ENCODE measurements at regions not wholly inside any gene's neighbourhood (a gene's known extent, or its start where the extent isn't known, plus 50 kb on each side); places are given as distances from the start of the nearest gene placed in this dataset.

DNA sequence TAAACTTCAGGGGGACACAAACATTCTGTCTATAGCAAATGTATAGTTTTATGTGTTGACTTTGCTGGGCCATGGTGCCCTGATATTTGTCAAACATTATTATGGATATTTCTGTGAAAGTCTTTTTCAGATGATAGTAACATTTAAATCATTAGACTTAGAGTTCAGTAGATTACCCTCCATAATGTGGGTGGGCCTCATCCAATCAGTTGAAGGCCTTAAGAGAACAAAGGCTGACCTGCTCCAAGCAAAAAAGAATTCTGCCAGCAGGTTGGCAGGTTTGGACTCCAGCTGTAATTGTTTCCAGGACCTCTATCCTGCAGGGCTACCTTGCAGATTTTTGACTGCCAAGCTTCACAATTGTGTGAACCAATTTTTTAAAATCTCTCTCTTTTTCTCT lies 1250.9 kb downstream of the ROBO1 start:
- no peaks in the 10 kb centered on the region for H3K36me3 ChIP-seq (ENCODE audit: control insufficient read depth in 2 of 2, extremely low read depth in 1 of 2, insufficient read depth in 2 of 2, low read length in 2 of 2)
- dilution Hi-C loops (cut with MboI; ENCODE audit: extremely low pct_ligation_motif_present, low sequenced_read_pairs), result no loop called here
- no peak for FAIRE-seq

GRCh38 chr3:78517965-78518364 lies 1249.8 kb downstream of the ROBO1 start:
- H3K4me1 ChIP-seq (ENCODE audit: control insufficient read depth, extremely low read depth, insufficient read depth, low read length), result no peaks in the 10 kb centered on the region
- H3K9ac ChIP-seq (ENCODE audit: control insufficient read depth, extremely low read depth, insufficient read depth, low read length), result no peak overlapping the region
- no peak overlapping the region for H2AFZ ChIP-seq (ENCODE audit: control insufficient read depth, low read length)
- no peaks in the 10 kb centered on the region for H4K20me1 ChIP-seq (ENCODE audit: control insufficient read depth, extremely low read depth, insufficient read depth, low read length)
- no peak for FAIRE-seq
- no peaks in the 10 kb centered on the region for H3K27me3 ChIP-seq (ENCODE audit: control insufficient read depth, extremely low read depth, insufficient read depth, low read length)
- no peak for DNase-seq (ENCODE audit: low read depth, low spot score)
- H3K4me2 ChIP-seq (ENCODE audit: control insufficient read depth, extremely low read depth, insufficient read depth, low read depth, low read length), result no peak overlapping the region
- TF ChIP-seq CTCF (optimal IDR thresholded peaks at IDR 0.05 in 1 of 3, IDR thresholded peaks at IDR 0.05 in 1 of 3, conservative IDR thresholded peaks at IDR 0.05 in 1 of 3; ENCODE audit: extremely low read depth in 1 of 3, insufficient read depth in 2 of 3, low read length in 3 of 3), result no peak
- TF ChIP-seq EZH2 (IDR thresholded peaks at IDR 0.05; ENCODE audit: low read length), result no peak
- H3K27ac ChIP-seq (ENCODE audit: control insufficient read depth, insufficient read depth, low read length), result no peak overlapping the region
- H3K4me3 ChIP-seq (ENCODE audit: control insufficient read depth in 2 of 3, extremely low read depth in 1 of 3, insufficient read depth in 2 of 3, low read depth in 1 of 3, low read length in 3 of 3), result no peak overlapping the region
- no peaks in the 10 kb centered on the region for H3K9me3 ChIP-seq (ENCODE audit: control insufficient read depth, low read depth, low read length)
- no peaks in the 10 kb centered on the region for H3K9me1 ChIP-seq (ENCODE audit: control insufficient read depth, extremely low read depth, insufficient read depth, low read length)
- H3K36me3 ChIP-seq (ENCODE audit: control insufficient read depth in 2 of 2, extremely low read depth in 1 of 2, insufficient read depth in 2 of 2, low read length in 2 of 2), result no peaks in the 10 kb centered on the region
- no peaks in the 10 kb centered on the region for H3K79me2 ChIP-seq (ENCODE audit: control insufficient read depth, insufficient read depth, low read length)
- dilution Hi-C loops (cut with MboI; ENCODE audit: extremely low pct_ligation_motif_present, low sequenced_read_pairs), result no loop called here

More for the DNA sequence above, 1250.9 kb downstream of the ROBO1 start:
- no peak for DNase-seq (ENCODE audit: low read depth, low spot score)
- Histone ChIP-seq H3K9ac (ENCODE audit: control insufficient read depth, extremely low read depth, insufficient read depth, low read length) (no peak overlapping the region), H3K4me2 (ENCODE audit: control insufficient read depth, extremely low read depth, insufficient read depth, low read depth, low read length) (no peak overlapping the region), H3K27me3 (ENCODE audit: control insufficient read depth, extremely low read depth, insufficient read depth, low read length) (no peaks in the 10 kb centered on the region), H3K4me1 (ENCODE audit: control insufficient read depth, extremely low read depth, insufficient read depth, low read length) (no peaks in the 10 kb centered on the region), H3K4me3 (ENCODE audit: control insufficient read depth in 2 of 3, extremely low read depth in 1 of 3, insufficient read depth in 2 of 3, low read depth in 1 of 3, low read length in 3 of 3) (no peak overlapping the region), H4K20me1 (ENCODE audit: control insufficient read depth, extremely low read depth, insufficient read depth, low read length) (no peaks in the 10 kb centered on the region), H3K27ac (ENCODE audit: control insufficient read depth, insufficient read depth, low read length) (no peak overlapping the region), H3K9me3 (ENCODE audit: control insufficient read depth, low read depth, low read length) (no peaks in the 10 kb centered on the region), H3K9me1 (ENCODE audit: control insufficient read depth, extremely low read depth, insufficient read depth, low read length) (no peaks in the 10 kb centered on the region), H2AFZ (ENCODE audit: control insufficient read depth, low read length) (no peak overlapping the region), H3K79me2 (ENCODE audit: control insufficient read depth, insufficient read depth, low read length) (no peaks in the 10 kb centered on the region)
- TF ChIP-seq EZH2 (IDR thresholded peaks at IDR 0.05; ENCODE audit: low read length), result no peak
- no peak for TF ChIP-seq CTCF (optimal IDR thresholded peaks at IDR 0.05 in 1 of 3, IDR thresholded peaks at IDR 0.05 in 1 of 3, conservative IDR thresholded peaks at IDR 0.05 in 1 of 3; ENCODE audit: extremely low read depth in 1 of 3, insufficient read depth in 2 of 3, low read length in 3 of 3)

All from keratinocyte (primary cell).